Left renal cortex interstitium (tissue), 4 donors: ENCODE measurements at regions not wholly inside any gene's neighbourhood (a gene's known extent, or its start where the extent isn't known, plus 50 kb on each side); places are given as distances from the start of the nearest gene placed in this dataset.

ENCODE experiments used
- DNase-seq, 4 donors: peaks; one replicate each; pipeline ENCODE4 v3.0.0-alpha.2; 2013; ENCODE audit warnings: low read depth in 4 of 4, low spot score in 2 of 4, missing footprints in 1 of 4

- no peak for DNase-seq
Observed at GRCh38 chr5:97914483-97914882, 731.4 kb upstream of the RIOK2 start.

DNA sequence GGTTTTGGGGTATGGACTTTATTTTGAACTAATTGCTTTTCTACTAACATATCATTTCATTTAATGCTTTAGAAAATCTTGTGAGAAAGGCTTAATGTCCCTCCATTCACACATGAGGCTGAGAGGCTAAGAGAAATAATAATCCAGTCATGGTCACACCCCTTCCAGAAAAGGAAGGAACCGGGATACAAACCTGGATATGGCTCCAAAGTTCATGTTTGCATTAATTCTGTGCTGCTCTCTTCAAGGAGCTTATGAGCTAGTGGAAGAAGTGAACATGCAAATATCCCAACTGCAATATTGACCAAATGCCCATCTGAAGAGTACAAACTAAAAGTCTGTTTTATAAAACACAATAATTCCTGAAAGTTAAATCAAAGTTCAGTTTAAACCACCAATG is 732.1 kb upstream of the RIOK2 start:
- DNase-seq: no peak

DNA sequence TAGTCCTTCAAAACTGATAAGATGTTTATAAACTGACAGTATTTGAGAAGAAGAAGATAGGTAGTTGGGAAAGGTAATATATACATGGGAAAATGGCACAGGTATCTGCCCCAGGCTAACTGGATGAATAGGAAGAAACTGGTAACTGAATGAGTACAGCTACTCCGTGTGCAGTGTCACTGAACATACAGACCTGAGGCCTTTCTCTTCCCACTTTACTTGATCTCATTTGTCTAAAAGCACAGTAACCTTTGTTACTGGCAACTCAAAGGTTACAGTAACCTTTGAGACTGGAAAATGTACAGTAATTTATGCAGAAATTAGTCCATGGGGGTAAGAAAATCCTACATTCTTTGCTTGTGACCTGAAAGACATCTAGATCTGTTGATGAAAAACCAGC is 735.0 kb upstream of the RIOK2 start:
- no peak for DNase-seq

DNA sequence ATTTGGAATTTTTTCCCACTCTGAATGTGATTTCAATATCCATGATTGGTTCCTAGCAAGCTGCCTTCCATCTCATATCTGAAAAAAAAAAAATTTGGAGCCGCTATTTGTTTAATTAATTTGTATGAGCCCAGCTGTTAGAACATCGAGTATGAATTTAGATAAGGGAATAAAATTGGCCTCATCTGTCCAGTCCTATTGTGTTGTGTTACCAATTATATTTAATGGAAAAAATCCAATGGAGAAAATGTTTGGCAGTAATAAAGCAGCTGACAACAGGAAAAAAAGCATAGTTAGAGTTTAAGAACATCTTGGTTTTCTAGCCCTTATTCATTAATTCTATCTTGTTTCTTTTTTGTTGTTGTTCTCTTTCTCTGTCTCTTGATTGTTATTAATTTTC is 735.6 kb upstream of the RIOK2 start:
- DNase-seq: no peak

DNA sequence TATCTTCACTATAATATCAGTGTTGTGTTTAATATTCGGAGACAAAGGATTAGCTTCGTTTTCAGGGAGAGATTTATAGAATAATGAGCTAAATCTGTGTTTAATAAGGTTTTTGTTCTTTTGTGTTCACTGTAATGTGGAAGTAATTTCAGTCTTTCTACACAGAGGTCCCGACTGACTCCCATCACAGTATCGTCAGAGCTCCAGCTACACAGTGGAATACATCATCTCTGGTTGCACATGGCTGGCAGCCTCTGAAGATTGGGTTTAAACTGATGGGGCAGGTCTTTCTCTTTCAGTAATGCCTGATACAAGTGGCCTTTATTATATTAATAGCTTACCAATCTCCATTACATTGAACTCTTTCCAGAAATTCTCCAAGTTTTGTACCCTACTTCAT is 736.7 kb upstream of the RIOK2 start:
- no peak for DNase-seq

- no peak for DNase-seq
Observed at GRCh38 chr5:97922776-97923175, 739.7 kb upstream of the RIOK2 start.

DNA sequence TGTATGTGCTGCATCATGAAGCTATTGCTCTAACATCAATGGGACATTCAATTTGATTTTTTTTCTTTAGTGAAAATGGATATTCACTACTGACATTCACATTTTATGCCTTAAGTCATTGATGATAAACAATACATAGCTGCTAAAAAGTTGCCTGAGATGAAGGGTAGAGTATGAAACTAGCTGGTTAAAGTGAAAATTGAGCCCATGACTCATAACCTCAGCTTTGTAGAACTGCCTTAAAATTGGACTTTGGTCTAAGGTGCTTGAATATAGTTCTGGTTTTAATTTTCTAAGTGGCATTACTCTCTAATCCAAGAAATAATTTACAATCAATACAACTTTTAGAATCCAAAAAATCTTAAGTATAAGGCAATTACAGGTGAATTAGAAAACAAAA is 740.4 kb upstream of the RIOK2 start:
- DNase-seq: no peak

DNA sequence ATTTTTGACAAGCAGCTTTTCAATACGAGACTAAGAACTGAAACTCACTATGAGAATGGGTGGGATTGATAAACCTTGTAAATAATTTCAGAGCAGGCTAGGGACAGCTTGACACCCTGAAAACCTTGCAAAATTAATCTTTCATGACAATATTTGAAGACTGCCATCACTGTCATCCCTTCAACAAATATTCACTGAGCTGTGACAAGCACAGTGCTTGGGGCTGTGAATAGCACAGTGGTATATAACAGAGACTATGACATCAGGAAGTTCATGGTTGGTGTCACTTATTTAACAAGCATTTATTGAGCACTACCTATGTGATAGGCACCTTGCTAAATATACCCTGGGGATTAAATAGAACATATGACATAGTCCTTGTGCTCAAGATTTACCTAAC is 741.0 kb upstream of the RIOK2 start:
- DNase-seq: no peak

- DNase-seq: no peak
Observed at GRCh38 chr5:97929383-97929782, 746.3 kb upstream of the RIOK2 start.

- DNase-seq: no peak
Observed at GRCh38 chr5:97931829-97932228, 748.8 kb upstream of the RIOK2 start.

DNA sequence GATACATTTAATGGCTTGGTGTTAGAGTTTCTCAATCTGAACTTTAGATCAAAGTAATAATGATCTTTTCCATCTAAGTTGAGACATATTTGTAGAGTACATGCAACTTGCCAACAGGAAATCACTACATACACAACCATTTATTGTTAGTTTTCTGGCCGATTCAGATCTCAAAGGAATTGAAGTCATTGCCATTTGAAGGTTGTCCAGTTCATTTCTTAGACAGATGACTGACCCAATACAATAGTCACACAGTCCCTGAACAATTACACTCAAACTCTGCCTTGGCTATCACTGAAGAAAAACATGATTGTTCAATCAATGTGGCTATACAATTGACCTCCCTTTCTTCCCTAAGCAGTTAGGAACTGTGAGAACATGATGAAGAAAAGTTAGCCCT is 753.2 kb upstream of the RIOK2 start:
- DNase-seq: no peak

DNA sequence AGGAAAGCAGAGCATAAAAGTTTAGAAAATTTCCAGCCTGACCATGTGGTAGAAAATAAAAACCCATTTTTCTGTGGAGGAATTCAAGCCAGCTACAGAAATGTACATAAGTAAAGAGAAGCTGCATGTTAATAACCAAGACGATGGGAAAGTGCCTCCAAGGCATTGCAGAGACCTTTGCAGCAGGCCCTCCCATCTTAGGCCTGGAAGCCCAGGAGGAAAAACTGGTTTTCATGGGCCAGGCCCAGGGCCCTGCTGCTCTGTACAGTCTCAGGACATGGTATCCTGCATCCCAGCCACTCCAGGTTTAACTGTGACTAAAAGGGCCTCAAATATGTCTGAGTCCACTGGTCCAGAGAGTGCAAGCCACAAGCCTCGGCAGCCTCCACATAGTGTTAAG is 754.8 kb upstream of the RIOK2 start:
- DNase-seq: no peak

GRCh38 chr5:97943036-97943435 is 760.0 kb upstream of the RIOK2 start:
- DNase-seq: no peak

- no peak for DNase-seq
Observed at GRCh38 chr5:97951139-97951538, 768.1 kb upstream of the RIOK2 start.

DNA sequence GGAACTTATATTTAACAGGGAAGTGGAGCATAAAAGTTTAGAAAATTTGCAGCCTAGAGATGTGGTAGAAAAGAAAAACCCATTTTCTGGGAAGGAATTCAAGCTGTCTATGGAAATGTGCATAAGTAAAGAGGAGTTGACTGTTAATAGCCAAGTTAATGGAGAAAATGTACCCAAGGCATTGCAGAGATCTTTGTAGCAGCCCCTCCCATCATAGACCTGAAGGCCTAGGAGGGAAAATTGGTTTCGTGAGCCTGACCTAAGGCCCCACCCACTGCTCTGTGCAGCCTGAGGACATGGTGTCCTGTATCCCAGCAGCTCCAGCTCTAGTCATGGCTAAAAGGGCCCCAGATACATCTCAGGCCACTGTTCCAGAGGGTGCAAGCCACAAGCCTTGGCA is 772.4 kb upstream of the RIOK2 start:
- no peak for DNase-seq

GRCh38 chr5:97967292-97967691 is 784.2 kb upstream of the RIOK2 start:
- no peak for DNase-seq

DNA sequence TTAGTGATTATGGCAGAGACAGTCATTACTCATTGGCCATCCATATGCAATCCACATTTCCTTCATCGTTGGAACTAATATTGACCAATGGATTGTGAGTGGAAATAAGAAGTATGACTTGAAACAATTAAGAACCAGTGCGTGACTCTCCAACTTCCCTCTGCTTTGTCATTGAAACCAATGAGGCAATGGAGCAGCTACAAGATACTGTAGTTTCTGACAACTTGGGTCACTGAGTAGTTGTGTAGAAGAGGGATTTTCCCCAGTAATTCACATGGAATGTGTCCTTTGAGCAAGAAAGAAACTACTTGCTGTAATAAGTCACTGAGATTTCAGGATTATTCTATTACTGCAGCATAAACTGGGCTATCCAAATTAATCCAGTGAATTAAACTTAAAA is 785.3 kb upstream of the RIOK2 start:
- DNase-seq: no peak

DNA sequence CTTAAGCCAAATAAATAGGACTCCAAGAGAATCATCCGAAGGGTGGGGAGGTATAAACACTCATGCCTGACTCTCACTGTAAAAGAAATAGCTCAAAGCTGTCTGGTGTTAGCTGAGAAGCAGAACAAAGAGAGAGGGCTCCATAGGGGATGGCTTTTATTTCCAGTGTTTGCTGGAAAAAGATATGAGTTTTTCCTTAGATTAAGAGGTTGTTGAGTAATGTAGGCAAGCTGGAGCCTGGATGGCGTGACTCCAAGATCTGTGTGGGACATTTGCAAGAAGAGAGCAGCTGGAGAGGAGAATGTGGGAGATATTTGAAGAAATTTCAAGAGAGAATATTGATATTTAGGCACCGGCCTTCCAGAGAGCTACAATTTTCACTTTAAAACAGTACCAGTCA is 793.7 kb upstream of the RGMB start:
- DNase-seq: no peak

- DNase-seq: no peak
Observed at GRCh38 chr5:97980291-97980690, 793.2 kb upstream of the RGMB start.

GRCh38 chr5:97986069-97986468 is 787.4 kb upstream of the RGMB start:
- DNase-seq: no peak

GRCh38 chr5:97991236-97991635 is 782.2 kb upstream of the RGMB start:
- DNase-seq: no peak

DNA sequence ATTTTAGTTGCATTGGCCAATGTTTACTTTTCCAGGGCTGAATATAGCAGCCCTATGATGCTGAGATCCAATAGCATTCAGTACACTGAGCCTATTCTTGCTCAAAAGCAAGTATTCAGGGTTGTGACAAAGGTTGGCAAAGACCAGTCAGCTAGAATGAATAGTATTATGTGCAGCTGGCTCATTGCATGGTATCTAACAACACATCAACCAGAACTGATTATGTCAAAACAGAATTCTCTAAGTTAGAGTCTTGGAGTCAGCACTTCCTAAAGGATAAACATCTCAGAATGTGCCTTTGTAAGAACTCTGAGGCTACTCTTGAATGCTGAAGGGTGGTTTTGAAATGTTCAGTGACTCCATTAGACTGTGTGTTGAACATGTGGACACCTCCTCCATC is 774.5 kb upstream of the RGMB start:
- no peak for DNase-seq

GRCh38 chr5:98004463-98004862 is 769.0 kb upstream of the RGMB start:
- no peak for DNase-seq

- DNase-seq: no peak
Observed at GRCh38 chr5:98016771-98017170, 756.7 kb upstream of the RGMB start.
